ENCODE measurements at regions not wholly inside any gene's neighbourhood (a gene's known extent, or its start where the extent isn't known, plus 50 kb on each side); places are given as distances from the start of the nearest gene placed in this dataset.

DNA sequence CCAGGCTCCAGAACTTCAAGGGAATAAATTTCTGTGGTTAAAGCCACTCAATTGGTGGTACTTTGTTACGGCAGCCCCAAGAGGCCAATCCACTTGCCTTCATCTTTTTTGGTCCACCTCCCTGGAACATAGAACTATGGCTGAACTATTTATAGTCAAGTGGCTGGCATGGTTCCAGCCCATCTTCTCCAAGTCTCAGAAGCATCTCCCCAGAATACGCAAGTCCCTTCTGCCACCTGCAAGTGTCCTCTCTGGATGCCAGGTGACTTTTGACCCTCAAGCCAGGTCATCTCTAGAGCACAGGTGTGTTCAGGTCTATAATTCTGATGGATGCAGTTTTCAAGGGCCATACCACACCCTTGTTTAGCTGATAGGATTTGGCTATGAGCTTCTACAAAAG lies 371.5 kb downstream of the AACS start:
- H3K27me3 ChIP-seq, result peaks cover 0 to 4% (median 0%) of the 10 kb centered on the region in 3 donors
- H3K36me3 ChIP-seq, result no peaks in the 10 kb centered on the region
- H3K9me3 ChIP-seq, result peaks cover 0 to 7% (median 0%) of the 10 kb centered on the region in 4 donors
- H3K4me3 ChIP-seq, result no peak overlapping the region
- DNase-seq, result no peak
- TF ChIP-seq POLR2AphosphoS5 (IDR thresholded peaks at IDR 0.05) (no peak), EP300 (IDR thresholded peaks at IDR 0.05) (no peak), POLR2A (IDR thresholded peaks at IDR 0.05) (no peak)
- TF ChIP-seq, protein P1, sequence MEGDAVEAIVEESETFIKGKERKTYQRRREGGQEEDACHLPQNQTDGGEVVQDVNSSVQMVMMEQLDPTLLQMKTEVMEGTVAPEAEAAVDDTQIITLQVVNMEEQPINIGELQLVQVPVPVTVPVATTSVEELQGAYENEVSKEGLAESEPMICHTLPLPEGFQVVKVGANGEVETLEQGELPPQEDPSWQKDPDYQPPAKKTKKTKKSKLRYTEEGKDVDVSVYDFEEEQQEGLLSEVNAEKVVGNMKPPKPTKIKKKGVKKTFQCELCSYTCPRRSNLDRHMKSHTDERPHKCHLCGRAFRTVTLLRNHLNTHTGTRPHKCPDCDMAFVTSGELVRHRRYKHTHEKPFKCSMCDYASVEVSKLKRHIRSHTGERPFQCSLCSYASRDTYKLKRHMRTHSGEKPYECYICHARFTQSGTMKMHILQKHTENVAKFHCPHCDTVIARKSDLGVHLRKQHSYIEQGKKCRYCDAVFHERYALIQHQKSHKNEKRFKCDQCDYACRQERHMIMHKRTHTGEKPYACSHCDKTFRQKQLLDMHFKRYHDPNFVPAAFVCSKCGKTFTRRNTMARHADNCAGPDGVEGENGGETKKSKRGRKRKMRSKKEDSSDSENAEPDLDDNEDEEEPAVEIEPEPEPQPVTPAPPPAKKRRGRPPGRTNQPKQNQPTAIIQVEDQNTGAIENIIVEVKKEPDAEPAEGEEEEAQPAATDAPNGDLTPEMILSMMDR (IDR thresholded peaks at IDR 0.05), result no peak
- WGBS, 5 donors, result 87 to 100% (median 92%) methylated on average over 2 of the region's 2 CpGs
- H3K4me1 ChIP-seq, result no peaks in the 10 kb centered on the region
- no peak overlapping the region for H3K27ac ChIP-seq
- intact Hi-C loops (cut with DNase I; ENCODE audit: low total_unique reads), result no loop called here

DNA sequence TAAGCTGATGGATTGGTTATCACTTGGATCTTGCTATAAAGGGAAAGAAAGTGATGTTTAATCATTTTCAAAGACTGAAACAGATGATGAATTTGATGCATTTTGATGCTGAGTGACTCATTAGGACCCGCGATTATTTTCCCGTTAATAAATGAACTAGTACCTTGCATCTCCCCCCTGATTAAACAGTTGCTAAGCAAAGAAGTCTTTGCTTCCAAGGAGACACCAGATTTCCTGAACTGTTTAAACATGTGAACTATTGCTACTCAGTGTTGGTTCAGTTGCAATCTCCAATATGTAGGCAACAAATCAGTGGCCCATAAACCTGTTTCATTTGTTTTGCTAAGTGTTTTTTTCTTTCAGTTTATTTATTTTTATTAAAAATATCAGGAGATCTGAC lies 375.2 kb downstream of the AACS start:
- Histone ChIP-seq H3K4me3 (no peak overlapping the region), H3K36me3 (no peaks in the 10 kb centered on the region), H3K27ac (no peak overlapping the region), H3K9me3 (peaks cover 0 to 8% (median under 1%) of the 10 kb centered on the region in 4 donors), H3K27me3 (no peaks in the 10 kb centered on the region), H3K4me1 (no peaks in the 10 kb centered on the region)
- intact Hi-C loops (cut with DNase I; ENCODE audit: low total_unique reads), result no loop called here
- WGBS, 5 donors, result 23 to 60% (median 44%) methylated on average over 3 of the region's 3 CpGs
- DNase-seq, result no peak
- no peak for TF ChIP-seq EP300 (IDR thresholded peaks at IDR 0.05)
- TF ChIP-seq, protein P1 (IDR thresholded peaks at IDR 0.05), result no peak
- no peak for TF ChIP-seq POLR2AphosphoS5 (IDR thresholded peaks at IDR 0.05)
- no peak for TF ChIP-seq POLR2A (IDR thresholded peaks at IDR 0.05)

DNA sequence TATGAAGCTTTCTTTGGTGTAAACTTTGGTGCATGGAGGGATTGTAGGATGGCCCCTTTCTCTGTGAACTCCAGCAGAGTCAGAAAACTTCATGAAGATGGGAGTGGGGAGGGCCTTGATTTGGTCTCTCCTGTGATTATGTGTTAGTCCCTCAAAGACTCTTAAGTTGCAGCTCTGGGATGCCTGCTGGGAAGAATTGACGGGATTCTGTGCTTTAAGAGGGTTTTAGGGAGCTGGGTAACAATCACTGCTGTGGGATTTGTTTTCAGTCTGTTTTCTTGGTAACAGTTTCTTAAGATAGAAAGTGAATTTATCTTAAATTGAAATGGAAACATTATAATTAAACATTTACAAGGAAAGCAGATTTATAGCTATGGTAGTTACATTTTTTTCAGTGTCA lies 378.1 kb downstream of the AACS start:
- WGBS, 5 donors, result 32 to 56% (median 42%) methylated on average over 1 of the region's 1 CpG
- H3K4me3 ChIP-seq, result no peak overlapping the region
- H3K9me3 ChIP-seq, result peaks cover 0 to 15% (median 3%) of the 10 kb centered on the region in 4 donors
- TF ChIP-seq, protein P1 (IDR thresholded peaks at IDR 0.05), result no peak
- TF ChIP-seq POLR2A (IDR thresholded peaks at IDR 0.05) (no peak), EP300 (IDR thresholded peaks at IDR 0.05) (no peak), POLR2AphosphoS5 (IDR thresholded peaks at IDR 0.05) (no peak)
- no peaks in the 10 kb centered on the region for H3K27me3 ChIP-seq
- intact Hi-C loops (cut with DNase I; ENCODE audit: low total_unique reads), result no loop called here
- no peak overlapping the region for H3K27ac ChIP-seq
- H3K4me1 ChIP-seq, result no peaks in the 10 kb centered on the region
- no peaks in the 10 kb centered on the region for H3K36me3 ChIP-seq
- no peak for DNase-seq

DNA sequence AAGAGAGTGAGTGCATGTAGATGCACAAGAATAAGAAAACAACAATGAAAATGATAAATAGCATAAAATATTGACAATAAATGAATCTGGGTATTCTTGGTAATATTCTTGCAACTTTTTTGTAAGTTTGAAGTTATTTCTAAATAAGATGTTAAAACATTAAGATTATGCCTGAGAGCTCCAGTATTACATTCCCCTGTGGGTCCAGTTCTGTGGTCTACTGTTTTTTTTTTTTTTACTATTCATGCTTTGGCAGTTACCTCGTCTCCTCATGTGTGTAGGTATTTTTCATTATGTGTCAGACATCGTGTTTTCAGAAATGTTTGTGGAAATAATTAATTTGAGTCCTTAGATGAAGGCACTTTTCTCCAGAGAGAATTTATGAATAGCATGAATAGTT lies 386.2 kb downstream of the AACS start:
- peaks cover 0 to 23% (median 12%) of the 10 kb centered on the region in 4 donors for H3K9me3 ChIP-seq
- H3K4me3 ChIP-seq, result no peak overlapping the region
- no peaks in the 10 kb centered on the region for H3K4me1 ChIP-seq
- WGBS, 5 donors, result 51 to 72% (median 62%) methylated on average over 2 of the region's 2 CpGs
- TF ChIP-seq EP300 (IDR thresholded peaks at IDR 0.05) (no peak), POLR2AphosphoS5 (IDR thresholded peaks at IDR 0.05) (no peak), POLR2A (IDR thresholded peaks at IDR 0.05) (no peak)
- TF ChIP-seq, protein P1 (IDR thresholded peaks at IDR 0.05), result no peak
- H3K27ac ChIP-seq, result no peak overlapping the region
- DNase-seq, result no peak
- intact Hi-C loops (cut with DNase I; ENCODE audit: low total_unique reads), result no loop called here
- H3K36me3 ChIP-seq, result no peaks in the 10 kb centered on the region
- no peaks in the 10 kb centered on the region for H3K27me3 ChIP-seq

All from stomach (tissue), 8 donors.